ENCODE measurements at regions not wholly inside any gene's neighbourhood (a gene's known extent, or its start where the extent isn't known, plus 50 kb on each side); places are given as distances from the start of the nearest gene placed in this dataset.

GRCh38 chr17:14557480-14557879 lies 256.6 kb downstream of the HS3ST3B1 start:
- TF ChIP-seq, protein P1, sequence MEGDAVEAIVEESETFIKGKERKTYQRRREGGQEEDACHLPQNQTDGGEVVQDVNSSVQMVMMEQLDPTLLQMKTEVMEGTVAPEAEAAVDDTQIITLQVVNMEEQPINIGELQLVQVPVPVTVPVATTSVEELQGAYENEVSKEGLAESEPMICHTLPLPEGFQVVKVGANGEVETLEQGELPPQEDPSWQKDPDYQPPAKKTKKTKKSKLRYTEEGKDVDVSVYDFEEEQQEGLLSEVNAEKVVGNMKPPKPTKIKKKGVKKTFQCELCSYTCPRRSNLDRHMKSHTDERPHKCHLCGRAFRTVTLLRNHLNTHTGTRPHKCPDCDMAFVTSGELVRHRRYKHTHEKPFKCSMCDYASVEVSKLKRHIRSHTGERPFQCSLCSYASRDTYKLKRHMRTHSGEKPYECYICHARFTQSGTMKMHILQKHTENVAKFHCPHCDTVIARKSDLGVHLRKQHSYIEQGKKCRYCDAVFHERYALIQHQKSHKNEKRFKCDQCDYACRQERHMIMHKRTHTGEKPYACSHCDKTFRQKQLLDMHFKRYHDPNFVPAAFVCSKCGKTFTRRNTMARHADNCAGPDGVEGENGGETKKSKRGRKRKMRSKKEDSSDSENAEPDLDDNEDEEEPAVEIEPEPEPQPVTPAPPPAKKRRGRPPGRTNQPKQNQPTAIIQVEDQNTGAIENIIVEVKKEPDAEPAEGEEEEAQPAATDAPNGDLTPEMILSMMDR (IDR thresholded peaks at IDR 0.05; ENCODE audit: low read depth, low read length): no peak
- no peak for TF ChIP-seq EZH2phosphoT487 (IDR thresholded peaks at IDR 0.05; ENCODE audit: low read depth)
